H1 (cell line): ENCODE measurements at regions not wholly inside any gene's neighbourhood (a gene's known extent, or its start where the extent isn't known, plus 50 kb on each side); places are given as distances from the start of the nearest gene placed in this dataset.

Experiments
- CTCF ChIA-PET: fragments of 300-600 bp; sonication (Branson Sonifier 250); formaldehyde crosslinking; loops from one replicate; lab custom pipeline; 2021; ENCODE audit not compliant: partially characterized antibody; lab: Charles Lee
- POLR2A ChIA-PET: fragments of 300-600 bp; sonication (Branson Sonifier 250); formaldehyde crosslinking; loops from one replicate; lab custom pipeline; 2021; ENCODE audit warnings: inconsistent platforms; ENCODE audit not compliant: partially characterized antibody; lab: Charles Lee
- DNase-seq, 2 experiments: peaks; one replicate each; pipeline versions ENCODE4 v3.0.0 to v3.0.0-alpha.2; 2010 to 2022; ENCODE audit warnings: low spot score in 2 of 2, low read depth in 1 of 2, mixed read lengths in 1 of 2
- FAIRE-seq: peaks from 2 replicates; lab custom pipeline; 2011; peaks lifted over from hg19 to GRCh38; lab: Jason Lieb, UNC
- H2AFZ ChIP-seq: 2 replicates; pipeline ENCODE4 v1.8.1; 2012; ENCODE audit warnings: low read length, inconsistent platforms
- H2AK5ac ChIP-seq: 2 replicates; pipeline ENCODE4 v1.6.1; 2013; ENCODE audit warnings: low read depth, low read length
- H2BK120ac ChIP-seq: replicated peaks from 2 replicates; pipeline ENCODE3; 2013; ENCODE audit warnings: low read depth, low read length, inconsistent platforms
- H2BK12ac ChIP-seq: 2 replicates; pipeline ENCODE4 v1.6.1; 2013; ENCODE audit warnings: low read depth, low read length
- H2BK15ac ChIP-seq: 2 replicates; pipeline ENCODE4 v1.6.1; 2013; ENCODE audit warnings: low read length
- H2BK20ac ChIP-seq: 2 replicates; pipeline ENCODE4 v1.6.1; 2013; ENCODE audit warnings: low read length
- H2BK5ac ChIP-seq: 2 replicates; pipeline ENCODE4 v1.6.1; 2013; ENCODE audit warnings: low read depth, low read length
- H3K14ac ChIP-seq: 2 replicates; pipeline ENCODE4 v1.6.1; 2013; ENCODE audit warnings: inconsistent platforms; ENCODE audit not compliant: insufficient read length
- H3K18ac ChIP-seq: 2 replicates; pipeline ENCODE4 v1.6.1; 2013; ENCODE audit warnings: low read length; ENCODE audit errors: extremely low read depth
- H3K23ac ChIP-seq: 2 replicates; pipeline ENCODE4 v1.6.1; 2013; ENCODE audit warnings: inconsistent platforms; ENCODE audit not compliant: insufficient read length
- H3K23me2 ChIP-seq: 2 replicates; pipeline ENCODE4 v1.6.1; 2013; ENCODE audit warnings: low read depth, low read length
- H3K27ac ChIP-seq: 2 replicates; pipeline ENCODE4 v1.6.1; 2011; ENCODE audit warnings: low read depth, low read length, inconsistent platforms
- H3K27me3 ChIP-seq, 4 experiments: replicated peaks in 1 of 4; 1 replicate in 1 of 4; 2 replicates in 3 of 4; pipeline versions ENCODE4 v1.6.1 to v1.8.1; 2011 to 2013; ENCODE audit warnings: low read length in 3 of 4, mild to moderate bottlenecking in 3 of 4, inconsistent platforms in 2 of 4, mixed read lengths in 2 of 4, moderate library complexity in 1 of 4; ENCODE audit not compliant: control insufficient read depth in 3 of 4, insufficient read depth in 3 of 4; ENCODE audit errors: extremely low read depth in 1 of 4
- H3K36me3 ChIP-seq, 4 experiments: 2 replicates each; pipeline versions ENCODE4 v1.6.1 to v1.8.1; 2011 to 2013; ENCODE audit warnings: mild to moderate bottlenecking in 4 of 4, low read length in 3 of 4, moderate library complexity in 2 of 4, control low read depth in 1 of 4, inconsistent platforms in 1 of 4; ENCODE audit not compliant: insufficient read depth in 4 of 4, control insufficient read depth in 2 of 4
- H3K4ac ChIP-seq: replicated peaks from 2 replicates; pipeline ENCODE3; 2013; ENCODE audit warnings: low read length, low read depth, mixed read lengths, inconsistent platforms; ENCODE audit not compliant: insufficient read length
- H3K4me1 ChIP-seq, 4 experiments: replicated peaks in 1 of 4; 1 replicate in 1 of 4; 2 replicates in 3 of 4; pipeline versions ENCODE4 v1.6.1 to v1.8.1; 2011 to 2013; ENCODE audit warnings: low read length in 3 of 4, inconsistent platforms in 2 of 4, mixed read lengths in 1 of 4; ENCODE audit not compliant: insufficient read depth in 4 of 4, control insufficient read depth in 3 of 4
- H3K4me2 ChIP-seq, 2 experiments: 2 replicates each; pipeline versions ENCODE4 v1.6.1 to v1.8.1; 2011 to 2013; ENCODE audit warnings: low read depth in 2 of 2, low read length in 2 of 2, control low read depth in 1 of 2, inconsistent platforms in 1 of 2, mild to moderate bottlenecking in 1 of 2; ENCODE audit not compliant: insufficient read depth in 1 of 2
- H3K4me3 ChIP-seq, 4 experiments: fragments of 200-600, 300-600 bp in 1 of 4; sonication (generic), shearing (Covaris generic), sonication (Bioruptor Twin) in 1 of 4; 2 replicates each; pipeline versions ENCODE4 v1.5.1 to v1.8.1; 2011 to 2016; ENCODE audit warnings: low read length in 4 of 4, low read depth in 3 of 4, control low read depth in 2 of 4, inconsistent platforms in 2 of 4, mild to moderate bottlenecking in 2 of 4, mixed read lengths in 1 of 4, moderate library complexity in 1 of 4; ENCODE audit not compliant: insufficient read depth in 2 of 4; ENCODE audit errors: extremely low read depth in 1 of 4
- H3K56ac ChIP-seq: replicated peaks from 2 replicates; pipeline ENCODE3; 2013; ENCODE audit warnings: low read depth, mild to moderate bottlenecking, mixed read lengths, low read length, inconsistent platforms; ENCODE audit not compliant: insufficient read length
- H3K79me1 ChIP-seq: 2 replicates; pipeline ENCODE4 v1.6.1; 2013; ENCODE audit warnings: low read depth, low read length, control low read depth
- H3K79me2 ChIP-seq, 2 experiments: 2 replicates each; pipeline versions ENCODE4 v1.6.1 to v1.8.1; 2012 to 2013; ENCODE audit warnings: low read length in 2 of 2, mild to moderate bottlenecking in 2 of 2, inconsistent platforms in 1 of 2; ENCODE audit not compliant: insufficient read depth in 2 of 2, control insufficient read depth in 1 of 2
- H3K9ac ChIP-seq, 4 experiments: replicated peaks in 1 of 4; 1 replicate in 1 of 4; 2 replicates in 3 of 4; pipeline versions ENCODE4 v1.6.1 to v1.8.1; 2011 to 2013; ENCODE audit warnings: low read depth in 3 of 4, low read length in 3 of 4, control low read depth in 2 of 4, mild to moderate bottlenecking in 2 of 4, moderate library complexity in 2 of 4, inconsistent platforms in 1 of 4; ENCODE audit errors: extremely low read depth in 1 of 4
- H3K9me3 ChIP-seq, 2 experiments: 2 replicates each; pipeline versions ENCODE4 v1.6.1 to v1.8.1; 2012 to 2013; ENCODE audit warnings: mild to moderate bottlenecking in 2 of 2, moderate library complexity in 2 of 2, control low read depth in 1 of 2, inconsistent platforms in 1 of 2, low read depth in 1 of 2, low read length in 1 of 2, mixed read lengths in 1 of 2; ENCODE audit not compliant: insufficient read depth in 2 of 2
- H4K20me1 ChIP-seq, 2 experiments: replicated peaks in 1 of 2; 2 replicates each; pipeline versions ENCODE3 to v1.8.1; 2011 to 2013; ENCODE audit warnings: inconsistent platforms in 2 of 2, low read length in 2 of 2, mild to moderate bottlenecking in 1 of 2; ENCODE audit not compliant: insufficient read depth in 2 of 2, control insufficient read depth in 1 of 2
- H4K5ac ChIP-seq: 2 replicates; pipeline ENCODE4 v1.6.1; 2013; ENCODE audit warnings: low read length, low read depth, mixed read lengths, inconsistent platforms; ENCODE audit not compliant: insufficient read length
- H4K8ac ChIP-seq: 2 replicates; pipeline ENCODE4 v1.8.0; 2013; ENCODE audit warnings: mild to moderate bottlenecking, moderate library complexity, low read length, inconsistent platforms; ENCODE audit not compliant: insufficient read depth; ENCODE audit errors: extremely low read depth
- H4K91ac ChIP-seq: replicated peaks from 2 replicates; pipeline ENCODE3; 2013; ENCODE audit warnings: low read length, mixed read lengths, inconsistent platforms; ENCODE audit not compliant: insufficient read length
- ASH2L ChIP-seq: fragments of 200-600, 300-600 bp; sonication (generic); IDR thresholded peaks from one replicate; pipeline ENCODE4 v1.7.1; 2017; ENCODE audit warnings: low read length
- BRCA1 ChIP-seq: IDR thresholded peaks from 2 replicates; pipeline ENCODE4 v1.6.1; 2012; ENCODE audit warnings: low read depth, low read length, improper control_type of control experiment
- CTBP2 ChIP-seq: IDR thresholded peaks from 2 replicates; pipeline ENCODE4 v1.7.0; 2011; ENCODE audit warnings: borderline replicate concordance, mild to moderate bottlenecking, moderate library complexity, mixed read lengths, low read length; ENCODE audit not compliant: insufficient read depth, insufficient read length
- KDM5A ChIP-seq: fragments of 200-600 bp; IDR thresholded peaks from 2 replicates; pipeline ENCODE4 v1.7.1; 2012; ENCODE audit warnings: mild to moderate bottlenecking, low read length, inconsistent platforms, mixed read lengths
- NANOG ChIP-seq: IDR thresholded peaks from 2 replicates; pipeline ENCODE4 v1.6.1; 2011; ENCODE audit warnings: low read length, low read depth, mild to moderate bottlenecking, inconsistent platforms; ENCODE audit not compliant: insufficient read depth, poor library complexity, severe bottlenecking
- NRF1 ChIP-seq: IDR thresholded peaks from 2 replicates; pipeline ENCODE4 v1.6.1; 2011; ENCODE audit warnings: mild to moderate bottlenecking, low read depth, low read length, improper control_type of control experiment
- RNF2 ChIP-seq: fragments of 200-900, 300-1000 bp; sonication (generic); IDR thresholded peaks from 2 replicates; pipeline ENCODE4 v1.7.1; 2016; ENCODE audit warnings: borderline replicate concordance, low read depth, mild to moderate bottlenecking, antibody characterized with exemption, low read length; ENCODE audit not compliant: poor library complexity, severe bottlenecking; ENCODE audit errors: missing control alignments
- SUZ12 ChIP-seq: fragments of 200-600 bp; sonication (generic); IDR thresholded peaks from 2 replicates; pipeline ENCODE4 v1.6.1; 2012; ENCODE audit warnings: mild to moderate bottlenecking, inconsistent platforms, low read length, moderate library complexity, mixed read lengths
- TCF12 ChIP-seq: IDR thresholded peaks from 2 replicates; pipeline ENCODE4 v1.6.1; 2011; ENCODE audit warnings: low read depth, mild to moderate bottlenecking, low read length
- WGBS, 2 experiments: shearing (Covaris generic) in 1 of 2; methylation state at CpG; one replicate each; pipeline versions ENCODE4 v1.1.6 to v1.1.7; 2013 to 2015; ENCODE audit warnings: low lambda C conversion rate in 2 of 2, mixed read lengths in 2 of 2, inconsistent platforms in 1 of 2, low coverage in 1 of 2, missing lambda C conversion rate in 1 of 2; ENCODE audit not compliant: insufficient replicate concordance in 2 of 2, insufficient coverage in 1 of 2, insufficient read length in 1 of 2; ENCODE audit errors: extremely low coverage in 1 of 2, missing lambda C conversion rate in 1 of 2; 5-methylcytosine and 5-hydroxymethylcytosine counted together

DNA sequence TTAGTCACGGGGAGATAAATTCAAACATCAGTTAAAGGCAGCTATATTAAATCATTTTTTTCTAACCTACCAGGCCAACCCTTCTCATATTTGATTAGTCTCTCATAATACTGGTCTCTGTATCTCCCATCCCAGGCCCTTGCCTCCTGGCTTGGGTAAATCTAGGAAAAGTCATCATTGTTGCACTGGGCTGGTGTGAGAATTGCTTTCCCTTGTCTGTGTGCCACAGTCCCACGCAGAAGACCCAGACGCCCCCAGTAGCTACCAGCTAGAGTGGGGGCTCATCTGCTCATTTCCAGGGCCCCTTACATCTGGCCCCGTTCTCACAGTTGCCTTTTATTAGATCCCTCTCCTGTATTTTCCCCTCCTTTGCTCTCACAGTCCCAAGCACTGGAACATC is 67.6 kb upstream of the VIPR2 start:
- Histone ChIP-seq H4K91ac (no peak overlapping the region), H3K9ac (no peak overlapping the region), H3K4ac (no peak overlapping the region), H2AK5ac (no peak overlapping the region), H3K36me3 (peaks cover 0 to 2% (median 0%) of the 10 kb centered on the region in 4 experiments; a peak in 1 of 8 replicates), H3K4me2 (no peak overlapping the region), H2AFZ (no peak overlapping the region), H3K56ac (no peak overlapping the region), H3K23ac (no peak overlapping the region), H3K9me3 (peaks cover 66 to 67% of the 10 kb centered on the region in 2 experiments), H2BK5ac (no peak overlapping the region), H2BK20ac (no peak overlapping the region), H3K79me1 (no peaks in the 10 kb centered on the region), H2BK120ac (no peak overlapping the region), H3K23me2 (0 out of 2 replicates have a peak, but pooled peaks cover 2% of the 10 kb centered on the region), H3K14ac (no peak overlapping the region), H4K20me1 (no peaks in the 10 kb centered on the region), H2BK12ac (no peak overlapping the region), H3K4me1 (no peaks in the 10 kb centered on the region), H2BK15ac (no peak overlapping the region), H4K8ac (no peak overlapping the region), H3K27ac (no peak overlapping the region), H3K79me2 (no peaks in the 10 kb centered on the region), H3K27me3 (no peaks in the 10 kb centered on the region), H3K4me3 (no peak overlapping the region), H4K5ac (no peak overlapping the region), H3K18ac (no peak overlapping the region)
- no peak for FAIRE-seq
- POLR2A ChIA-PET: no interaction called here
- WGBS, 2 experiments: 86% methylated on average over 4 of the region's 4 CpGs; no CpG with 5 or more reads in 1 of the 2 experiments
- CTCF ChIA-PET: no interaction called here
- TF ChIP-seq RNF2: no peak
- TF ChIP-seq ASH2L: no peak
- no peak for TF ChIP-seq TCF12
- no peak for TF ChIP-seq CTBP2
- TF ChIP-seq SUZ12: no peak
- TF ChIP-seq NANOG: no peak
- no peak for TF ChIP-seq BRCA1
- TF ChIP-seq NRF1: no peak
- no peak for TF ChIP-seq KDM5A
- DNase-seq: peak in 1 of 2 experiments; percentile 7
